SK-N-SH treated with all-trans-retinoic acid at 6 μM for 48 hours (cell line): ENCODE measurements at regions not wholly inside any gene's neighbourhood (a gene's known extent, or its start where the extent isn't known, plus 50 kb on each side); places are given as distances from the start of the nearest gene placed in this dataset.

Experiments used
- ARNTL ChIP-seq: fragments of 450-650 bp; formaldehyde crosslinking; IDR thresholded peaks from 2 replicates; pipeline ENCODE4 v1.5.0; 2020; ENCODE audit warnings: low read depth, mild to moderate bottlenecking, moderate library complexity, borderline replicate concordance
- BACH2 ChIP-seq: fragments of 250-450 bp; sonication (Bioruptor Pico); IDR thresholded peaks from 2 replicates; pipeline ENCODE4 v1.9.0; 2021; ENCODE audit warnings: mild to moderate bottlenecking, borderline replicate concordance
- CSDC2 ChIP-seq: fragments of 250-450 bp; sonication (Bioruptor Pico); IDR thresholded peaks from 2 replicates; pipeline ENCODE4 v1.5.0; 2020; ENCODE audit warnings: mild to moderate bottlenecking, moderate library complexity
- ISL1 ChIP-seq: fragments of 250-450 bp; sonication (Bioruptor Pico); IDR thresholded peaks from 2 replicates; pipeline ENCODE4 v2.1.2; 2022; ENCODE audit warnings: mild to moderate bottlenecking, moderate library complexity
- PPARA ChIP-seq: fragments of 250-450 bp; sonication (Bioruptor Pico); IDR thresholded peaks from 2 replicates; pipeline ENCODE4 v1.5.0; 2020; ENCODE audit warnings: mild to moderate bottlenecking, borderline replicate concordance
- RARB ChIP-seq: fragments of 250-450 bp; sonication (Bioruptor Pico); IDR thresholded peaks from 2 replicates; pipeline ENCODE4 v1.8.0; 2021; ENCODE audit warnings: mild to moderate bottlenecking, moderate library complexity
- ZFP3 ChIP-seq: fragments of 250-450 bp; sonication (Bioruptor Pico); IDR thresholded peaks from 2 replicates; pipeline ENCODE4 v1.5.0; 2020; ENCODE audit warnings: mild to moderate bottlenecking, moderate library complexity
- ZNF565 ChIP-seq: fragments of 450-650 bp; formaldehyde crosslinking; conservative IDR thresholded peaks from 2 replicates; pipeline ENCODE4 v1.5.0; 2020; ENCODE audit warnings: low read depth, mild to moderate bottlenecking, moderate library complexity
- ZNF70 ChIP-seq: fragments of 450-650 bp; formaldehyde crosslinking; IDR thresholded peaks from 2 replicates; pipeline ENCODE4 v1.5.0; 2020; ENCODE audit warnings: mild to moderate bottlenecking, moderate library complexity
- ZNF8 ChIP-seq: fragments of 450-650 bp; formaldehyde crosslinking; IDR thresholded peaks from 2 replicates; pipeline ENCODE4 v1.5.0; 2020; ENCODE audit warnings: mild to moderate bottlenecking, moderate library complexity
- TF ChIP-seq, protein P1 (sequence below): fragments of 250-450 bp; sonication (Bioruptor Pico); IDR thresholded peaks from 2 replicates; pipeline ENCODE4 v1.8.0; 2020; ENCODE audit warnings: mild to moderate bottlenecking, moderate library complexity, borderline replicate concordance
- TF ChIP-seq, protein P2 (sequence below): fragments of 250-450 bp; sonication (Bioruptor Pico); IDR thresholded peaks from 2 replicates; pipeline ENCODE4 v1.5.1; 2020; ENCODE audit warnings: low read depth, mild to moderate bottlenecking, moderate library complexity
- TF ChIP-seq, protein P3 (sequence below): fragments of 250-450 bp; sonication (Bioruptor Pico); IDR thresholded peaks from 2 replicates; pipeline ENCODE4 v1.5.1; 2021; ENCODE audit warnings: mild to moderate bottlenecking, moderate library complexity
- TF ChIP-seq, protein P4 (sequence below): fragments of 250-450 bp; sonication (Bioruptor Pico); IDR thresholded peaks from 2 replicates; pipeline ENCODE4 v1.8.0; 2021; ENCODE audit warnings: low read depth, mild to moderate bottlenecking, moderate library complexity, borderline replicate concordance

DNA sequence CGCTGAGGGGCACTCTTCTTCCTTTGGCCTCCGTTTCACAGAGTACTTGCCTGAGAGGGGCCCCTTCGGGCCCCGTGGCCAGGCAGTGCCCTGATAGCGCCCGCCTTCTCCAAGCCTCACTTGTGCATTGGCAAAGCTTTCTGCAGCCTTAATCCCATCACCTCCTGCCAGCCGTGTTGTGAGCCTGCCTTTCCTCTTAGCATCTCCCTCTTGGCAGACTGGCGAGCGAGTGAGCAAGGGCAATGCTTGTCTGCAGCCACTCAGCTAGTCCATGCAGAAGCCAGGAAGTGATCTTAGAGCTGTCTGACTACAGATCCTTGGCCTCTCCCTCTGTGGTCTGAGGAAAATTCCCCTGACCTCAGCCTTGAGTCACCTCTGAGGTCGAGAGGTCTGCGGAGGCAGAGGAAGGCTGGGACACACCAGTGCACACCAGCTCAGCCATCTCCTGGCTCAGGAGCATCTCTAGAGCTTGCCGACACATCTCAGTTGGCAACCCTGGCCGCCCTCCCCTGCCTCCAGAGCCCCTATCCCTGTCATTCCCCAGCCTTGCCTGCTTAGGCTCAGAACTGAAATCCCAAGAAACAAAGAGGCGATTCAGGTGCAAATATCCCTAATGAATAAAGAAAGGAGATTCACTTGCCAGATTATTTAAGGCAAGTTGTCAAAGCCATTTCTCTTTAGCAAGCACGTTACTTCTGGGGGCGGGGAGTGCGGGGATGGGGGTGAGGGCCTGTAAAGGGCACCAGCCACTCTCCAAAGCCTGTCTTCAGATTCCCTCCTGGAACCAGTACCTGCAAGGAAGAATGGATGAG is 143.5 kb upstream of the MAMLD1 start:
- TF ChIP-seq ZNF70 (CRISPR knock-in tag): no peak
- TF ChIP-seq, protein P1, sequence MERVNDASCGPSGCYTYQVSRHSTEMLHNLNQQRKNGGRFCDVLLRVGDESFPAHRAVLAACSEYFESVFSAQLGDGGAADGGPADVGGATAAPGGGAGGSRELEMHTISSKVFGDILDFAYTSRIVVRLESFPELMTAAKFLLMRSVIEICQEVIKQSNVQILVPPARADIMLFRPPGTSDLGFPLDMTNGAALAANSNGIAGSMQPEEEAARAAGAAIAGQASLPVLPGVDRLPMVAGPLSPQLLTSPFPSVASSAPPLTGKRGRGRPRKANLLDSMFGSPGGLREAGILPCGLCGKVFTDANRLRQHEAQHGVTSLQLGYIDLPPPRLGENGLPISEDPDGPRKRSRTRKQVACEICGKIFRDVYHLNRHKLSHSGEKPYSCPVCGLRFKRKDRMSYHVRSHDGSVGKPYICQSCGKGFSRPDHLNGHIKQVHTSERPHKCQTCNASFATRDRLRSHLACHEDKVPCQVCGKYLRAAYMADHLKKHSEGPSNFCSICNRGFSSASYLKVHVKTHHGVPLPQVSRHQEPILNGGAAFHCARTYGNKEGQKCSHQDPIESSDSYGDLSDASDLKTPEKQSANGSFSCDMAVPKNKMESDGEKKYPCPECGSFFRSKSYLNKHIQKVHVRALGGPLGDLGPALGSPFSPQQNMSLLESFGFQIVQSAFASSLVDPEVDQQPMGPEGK (CRISPR knock-in tag): no peak
- no peak for TF ChIP-seq BACH2
- no peak for TF ChIP-seq ISL1 (CRISPR knock-in tag)
- no peak for TF ChIP-seq CSDC2
- no peak for TF ChIP-seq ARNTL (CRISPR knock-in tag)
- TF ChIP-seq PPARA (CRISPR knock-in tag): no peak
- TF ChIP-seq RARB (CRISPR knock-in tag): no peak
- TF ChIP-seq ZNF565: no peak
- TF ChIP-seq, protein P2, sequence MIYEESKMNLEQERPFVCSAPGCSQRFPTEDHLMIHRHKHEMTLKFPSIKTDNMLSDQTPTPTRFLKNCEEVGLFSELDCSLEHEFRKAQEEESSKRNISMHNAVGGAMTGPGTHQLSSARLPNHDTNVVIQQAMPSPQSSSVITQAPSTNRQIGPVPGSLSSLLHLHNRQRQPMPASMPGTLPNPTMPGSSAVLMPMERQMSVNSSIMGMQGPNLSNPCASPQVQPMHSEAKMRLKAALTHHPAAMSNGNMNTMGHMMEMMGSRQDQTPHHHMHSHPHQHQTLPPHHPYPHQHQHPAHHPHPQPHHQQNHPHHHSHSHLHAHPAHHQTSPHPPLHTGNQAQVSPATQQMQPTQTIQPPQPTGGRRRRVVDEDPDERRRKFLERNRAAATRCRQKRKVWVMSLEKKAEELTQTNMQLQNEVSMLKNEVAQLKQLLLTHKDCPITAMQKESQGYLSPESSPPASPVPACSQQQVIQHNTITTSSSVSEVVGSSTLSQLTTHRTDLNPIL (CRISPR knock-in tag): no peak
- TF ChIP-seq, protein P3, sequence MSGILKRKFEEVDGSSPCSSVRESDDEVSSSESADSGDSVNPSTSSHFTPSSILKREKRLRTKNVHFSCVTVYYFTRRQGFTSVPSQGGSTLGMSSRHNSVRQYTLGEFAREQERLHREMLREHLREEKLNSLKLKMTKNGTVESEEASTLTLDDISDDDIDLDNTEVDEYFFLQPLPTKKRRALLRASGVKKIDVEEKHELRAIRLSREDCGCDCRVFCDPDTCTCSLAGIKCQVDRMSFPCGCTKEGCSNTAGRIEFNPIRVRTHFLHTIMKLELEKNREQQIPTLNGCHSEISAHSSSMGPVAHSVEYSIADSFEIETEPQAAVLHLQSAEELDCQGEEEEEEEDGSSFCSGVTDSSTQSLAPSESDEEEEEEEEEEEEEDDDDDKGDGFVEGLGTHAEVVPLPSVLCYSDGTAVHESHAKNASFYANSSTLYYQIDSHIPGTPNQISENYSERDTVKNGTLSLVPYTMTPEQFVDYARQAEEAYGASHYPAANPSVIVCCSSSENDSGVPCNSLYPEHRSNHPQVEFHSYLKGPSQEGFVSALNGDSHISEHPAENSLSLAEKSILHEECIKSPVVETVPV (CRISPR knock-in tag): no peak
- no peak for TF ChIP-seq ZNF8 (CRISPR knock-in tag)
- TF ChIP-seq, protein P4, sequence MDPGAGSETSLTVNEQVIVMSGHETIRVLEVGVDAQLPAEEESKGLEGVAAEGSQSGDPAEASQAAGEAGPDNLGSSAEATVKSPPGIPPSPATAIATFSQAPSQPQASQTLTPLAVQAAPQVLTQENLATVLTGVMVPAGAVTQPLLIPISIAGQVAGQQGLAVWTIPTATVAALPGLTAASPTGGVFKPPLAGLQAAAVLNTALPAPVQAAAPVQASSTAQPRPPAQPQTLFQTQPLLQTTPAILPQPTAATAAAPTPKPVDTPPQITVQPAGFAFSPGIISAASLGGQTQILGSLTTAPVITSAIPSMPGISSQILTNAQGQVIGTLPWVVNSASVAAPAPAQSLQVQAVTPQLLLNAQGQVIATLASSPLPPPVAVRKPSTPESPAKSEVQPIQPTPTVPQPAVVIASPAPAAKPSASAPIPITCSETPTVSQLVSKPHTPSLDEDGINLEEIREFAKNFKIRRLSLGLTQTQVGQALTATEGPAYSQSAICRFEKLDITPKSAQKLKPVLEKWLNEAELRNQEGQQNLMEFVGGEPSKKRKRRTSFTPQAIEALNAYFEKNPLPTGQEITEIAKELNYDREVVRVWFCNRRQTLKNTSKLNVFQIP: no peak
- TF ChIP-seq ZFP3 (CRISPR knock-in tag): no peak
